Liver (tissue), 8 donors: ENCODE measurements at regions not wholly inside any gene's neighbourhood (a gene's known extent, or its start where the extent isn't known, plus 50 kb on each side); places are given as distances from the start of the nearest gene placed in this dataset.

Experiments used
- DNase-seq: peaks from one replicate; pipeline ENCODE4 v3.0.0-alpha.2; 2017; ENCODE audit warnings: low spot score
- H3K27ac ChIP-seq, 2 donors: one replicate each; pipeline ENCODE4 v1.7.0; 2013; ENCODE audit warnings: inconsistent platforms in 2 of 2, low read length in 2 of 2, control low read depth in 1 of 2, low read depth in 1 of 2, mild to moderate bottlenecking in 1 of 2
- H3K27me3 ChIP-seq, 4 donors: one replicate each; pipeline versions ENCODE4 v1.6.1 to v1.7.0; 2013; ENCODE audit warnings: low read length in 3 of 4, inconsistent platforms in 1 of 4, mild to moderate bottlenecking in 1 of 4, moderate library complexity in 1 of 4; ENCODE audit not compliant: control insufficient read depth in 4 of 4, insufficient read depth in 4 of 4
- H3K36me3 ChIP-seq, 4 donors: one replicate each; pipeline versions ENCODE4 v1.6.1 to v1.7.0; 2013; ENCODE audit warnings: low read length in 3 of 4, mild to moderate bottlenecking in 3 of 4, low read depth in 1 of 4, moderate library complexity in 1 of 4; ENCODE audit not compliant: control insufficient read depth in 4 of 4, insufficient read depth in 3 of 4
- H3K4me1 ChIP-seq, 4 donors: one replicate each; pipeline versions ENCODE4 v1.6.1 to v1.7.0; 2013; ENCODE audit warnings: low read length in 3 of 4, mild to moderate bottlenecking in 3 of 4, moderate library complexity in 1 of 4; ENCODE audit not compliant: control insufficient read depth in 4 of 4, insufficient read depth in 4 of 4
- H3K4me3 ChIP-seq, 3 donors: one replicate each; pipeline versions ENCODE4 v1.6.1 to v1.7.0; 2013; ENCODE audit warnings: low read length in 3 of 3, control low read depth in 1 of 3, low read depth in 1 of 3, mild to moderate bottlenecking in 1 of 3
- H3K9ac ChIP-seq, 2 donors: one replicate each; pipeline ENCODE4 v1.7.0; 2013; ENCODE audit warnings: low read length in 2 of 2, mild to moderate bottlenecking in 2 of 2, moderate library complexity in 2 of 2, control low read depth in 1 of 2, low read depth in 1 of 2
- H3K9me3 ChIP-seq, 4 donors: one replicate each; pipeline versions ENCODE4 v1.6.1 to v1.7.0; 2013; ENCODE audit warnings: low read length in 3 of 4; ENCODE audit not compliant: control insufficient read depth in 4 of 4
- EGR1 ChIP-seq, 2 donors: IDR thresholded peaks; 2 replicates each; pipeline ENCODE4 v1.6.1; 2016 to 2018; ENCODE audit warnings: antibody characterized with exemption in 2 of 2, low read depth in 2 of 2
- FOXA1 ChIP-seq: IDR thresholded peaks from 2 replicates; pipeline ENCODE4 v1.6.1; 2016; ENCODE audit warnings: antibody characterized with exemption
- FOXA2 ChIP-seq: IDR thresholded peaks from 2 replicates; pipeline ENCODE4 v1.6.1; 2016; ENCODE audit warnings: antibody characterized with exemption
- GABPA ChIP-seq, 2 donors: IDR thresholded peaks in 1 of 2; conservative IDR thresholded peaks in 1 of 2; 2 replicates each; pipeline ENCODE4 v1.6.1; 2016; ENCODE audit warnings: antibody characterized with exemption in 2 of 2, mild to moderate bottlenecking in 1 of 2, moderate library complexity in 1 of 2
- HNF4A ChIP-seq, 2 donors: conservative IDR thresholded peaks; 2 replicates each; pipeline ENCODE4 v1.6.1; 2016; ENCODE audit warnings: antibody characterized with exemption in 2 of 2, mild to moderate bottlenecking in 2 of 2
- HNF4G ChIP-seq: IDR thresholded peaks from 2 replicates; pipeline ENCODE4 v1.6.1; 2016; ENCODE audit warnings: antibody characterized with exemption
- JUND ChIP-seq, 2 donors: IDR thresholded peaks; 2 replicates each; pipeline ENCODE4 v1.6.1; 2016; ENCODE audit warnings: antibody characterized with exemption in 2 of 2
- NR2F2 ChIP-seq: IDR thresholded peaks from 2 replicates; pipeline ENCODE4 v1.6.1; 2016; ENCODE audit warnings: antibody characterized with exemption
- RAD21 ChIP-seq, 2 donors: IDR thresholded peaks; 2 replicates each; pipeline ENCODE4 v1.6.1; 2016; ENCODE audit warnings: antibody characterized with exemption in 2 of 2, mild to moderate bottlenecking in 2 of 2
- RXRA ChIP-seq, 2 donors: IDR thresholded peaks; 2 replicates each; pipeline ENCODE4 v1.6.1; 2017 to 2018; ENCODE audit warnings: antibody characterized with exemption in 2 of 2, mild to moderate bottlenecking in 1 of 2
- SP1 ChIP-seq: IDR thresholded peaks from 2 replicates; pipeline ENCODE4 v1.6.1; 2018; ENCODE audit warnings: antibody characterized with exemption, mild to moderate bottlenecking
- TAF1 ChIP-seq: conservative IDR thresholded peaks from 2 replicates; pipeline ENCODE4 v1.6.1; 2016; ENCODE audit warnings: antibody characterized with exemption, mild to moderate bottlenecking
- YY1 ChIP-seq: IDR thresholded peaks from 2 replicates; pipeline ENCODE4 v1.6.1; 2016; ENCODE audit warnings: antibody characterized with exemption, mild to moderate bottlenecking
- WGBS: extraction: QIAGEN DNeasy Blood & Tissue Kit; methylation state at CpG from one replicate; pipeline ENCODE4 v1.1.7; 2013; 5-methylcytosine and 5-hydroxymethylcytosine counted together
- TF ChIP-seq, protein P1 (sequence below): IDR thresholded peaks from 2 replicates; pipeline ENCODE4 v1.6.1; 2016; ENCODE audit warnings: antibody characterized with exemption
- TF ChIP-seq, protein P2 (sequence below): fragments of 150-350 bp; IDR thresholded peaks from 2 replicates; pipeline ENCODE4 v1.5.1; 2017; ENCODE audit warnings: improper control_type of control experiment, low read depth, low read length; ENCODE audit not compliant: missing input control
- TF ChIP-seq, protein P3 (sequence below): IDR thresholded peaks from 2 replicates; pipeline ENCODE4 v1.6.1; 2016; ENCODE audit warnings: antibody characterized with exemption, mild to moderate bottlenecking
- TF ChIP-seq, protein P4 (sequence below): IDR thresholded peaks from 2 replicates; pipeline ENCODE4 v1.6.1; 2016; ENCODE audit warnings: antibody characterized with exemption
- TF ChIP-seq, protein P5 (sequence below): IDR thresholded peaks from 2 replicates; pipeline ENCODE4 v1.6.1; 2016; ENCODE audit warnings: antibody characterized with exemption
- donor health status: healthy.
- donor health status: healthy.
- donor health status: healthy.
- donor health status: healthy.
- donor health status: healthy.

DNA sequence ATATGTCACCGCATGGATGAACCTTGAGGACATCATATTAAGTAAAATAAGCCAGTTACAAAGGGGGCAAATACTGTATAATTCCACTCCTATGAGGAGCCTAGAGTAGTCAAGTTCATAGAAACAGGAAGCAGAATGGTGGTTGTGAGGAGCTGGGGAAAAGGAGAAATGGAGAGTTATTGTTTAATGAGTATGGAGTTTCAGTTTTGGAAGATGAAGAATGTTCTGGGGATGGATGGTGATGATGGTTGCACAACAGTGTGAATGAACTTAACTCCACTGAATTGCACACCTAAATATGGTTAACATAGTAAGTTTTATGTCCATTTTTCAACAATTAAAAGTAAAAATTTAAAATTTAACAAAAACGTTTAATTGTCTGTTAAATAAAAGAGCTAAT is 220.9 kb upstream of the JUN start:
- DNase-seq = no peak
- TF ChIP-seq GABPA (IDR thresholded peaks at IDR 0.05 in 1 of 2, conservative IDR thresholded peaks at IDR 0.05 in 1 of 2) (no peak), HNF4A (conservative IDR thresholded peaks at IDR 0.05) (no peak), RXRA (IDR thresholded peaks at IDR 0.05) (no peak), SP1 (no peak), EGR1 (IDR thresholded peaks at IDR 0.05; ENCODE audit: low read depth in 2 of 2) (no peak), RAD21 (IDR thresholded peaks at IDR 0.05) (no peak), FOXA1 (no peak), FOXA2 (no peak), NR2F2 (no peak), HNF4G (no peak), JUND (IDR thresholded peaks at IDR 0.05) (no peak), TAF1 (no peak), YY1 (no peak)
- TF ChIP-seq, protein P1, sequence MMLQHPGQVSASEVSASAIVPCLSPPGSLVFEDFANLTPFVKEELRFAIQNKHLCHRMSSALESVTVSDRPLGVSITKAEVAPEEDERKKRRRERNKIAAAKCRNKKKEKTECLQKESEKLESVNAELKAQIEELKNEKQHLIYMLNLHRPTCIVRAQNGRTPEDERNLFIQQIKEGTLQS = no peak
- TF ChIP-seq, protein P2, sequence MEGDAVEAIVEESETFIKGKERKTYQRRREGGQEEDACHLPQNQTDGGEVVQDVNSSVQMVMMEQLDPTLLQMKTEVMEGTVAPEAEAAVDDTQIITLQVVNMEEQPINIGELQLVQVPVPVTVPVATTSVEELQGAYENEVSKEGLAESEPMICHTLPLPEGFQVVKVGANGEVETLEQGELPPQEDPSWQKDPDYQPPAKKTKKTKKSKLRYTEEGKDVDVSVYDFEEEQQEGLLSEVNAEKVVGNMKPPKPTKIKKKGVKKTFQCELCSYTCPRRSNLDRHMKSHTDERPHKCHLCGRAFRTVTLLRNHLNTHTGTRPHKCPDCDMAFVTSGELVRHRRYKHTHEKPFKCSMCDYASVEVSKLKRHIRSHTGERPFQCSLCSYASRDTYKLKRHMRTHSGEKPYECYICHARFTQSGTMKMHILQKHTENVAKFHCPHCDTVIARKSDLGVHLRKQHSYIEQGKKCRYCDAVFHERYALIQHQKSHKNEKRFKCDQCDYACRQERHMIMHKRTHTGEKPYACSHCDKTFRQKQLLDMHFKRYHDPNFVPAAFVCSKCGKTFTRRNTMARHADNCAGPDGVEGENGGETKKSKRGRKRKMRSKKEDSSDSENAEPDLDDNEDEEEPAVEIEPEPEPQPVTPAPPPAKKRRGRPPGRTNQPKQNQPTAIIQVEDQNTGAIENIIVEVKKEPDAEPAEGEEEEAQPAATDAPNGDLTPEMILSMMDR = no peak
- TF ChIP-seq, protein P3, sequence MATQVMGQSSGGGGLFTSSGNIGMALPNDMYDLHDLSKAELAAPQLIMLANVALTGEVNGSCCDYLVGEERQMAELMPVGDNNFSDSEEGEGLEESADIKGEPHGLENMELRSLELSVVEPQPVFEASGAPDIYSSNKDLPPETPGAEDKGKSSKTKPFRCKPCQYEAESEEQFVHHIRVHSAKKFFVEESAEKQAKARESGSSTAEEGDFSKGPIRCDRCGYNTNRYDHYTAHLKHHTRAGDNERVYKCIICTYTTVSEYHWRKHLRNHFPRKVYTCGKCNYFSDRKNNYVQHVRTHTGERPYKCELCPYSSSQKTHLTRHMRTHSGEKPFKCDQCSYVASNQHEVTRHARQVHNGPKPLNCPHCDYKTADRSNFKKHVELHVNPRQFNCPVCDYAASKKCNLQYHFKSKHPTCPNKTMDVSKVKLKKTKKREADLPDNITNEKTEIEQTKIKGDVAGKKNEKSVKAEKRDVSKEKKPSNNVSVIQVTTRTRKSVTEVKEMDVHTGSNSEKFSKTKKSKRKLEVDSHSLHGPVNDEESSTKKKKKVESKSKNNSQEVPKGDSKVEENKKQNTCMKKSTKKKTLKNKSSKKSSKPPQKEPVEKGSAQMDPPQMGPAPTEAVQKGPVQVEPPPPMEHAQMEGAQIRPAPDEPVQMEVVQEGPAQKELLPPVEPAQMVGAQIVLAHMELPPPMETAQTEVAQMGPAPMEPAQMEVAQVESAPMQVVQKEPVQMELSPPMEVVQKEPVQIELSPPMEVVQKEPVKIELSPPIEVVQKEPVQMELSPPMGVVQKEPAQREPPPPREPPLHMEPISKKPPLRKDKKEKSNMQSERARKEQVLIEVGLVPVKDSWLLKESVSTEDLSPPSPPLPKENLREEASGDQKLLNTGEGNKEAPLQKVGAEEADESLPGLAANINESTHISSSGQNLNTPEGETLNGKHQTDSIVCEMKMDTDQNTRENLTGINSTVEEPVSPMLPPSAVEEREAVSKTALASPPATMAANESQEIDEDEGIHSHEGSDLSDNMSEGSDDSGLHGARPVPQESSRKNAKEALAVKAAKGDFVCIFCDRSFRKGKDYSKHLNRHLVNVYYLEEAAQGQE = no peak
- TF ChIP-seq, protein P4, sequence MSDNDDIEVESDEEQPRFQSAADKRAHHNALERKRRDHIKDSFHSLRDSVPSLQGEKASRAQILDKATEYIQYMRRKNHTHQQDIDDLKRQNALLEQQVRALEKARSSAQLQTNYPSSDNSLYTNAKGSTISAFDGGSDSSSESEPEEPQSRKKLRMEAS = no peak
- TF ChIP-seq, protein P5, sequence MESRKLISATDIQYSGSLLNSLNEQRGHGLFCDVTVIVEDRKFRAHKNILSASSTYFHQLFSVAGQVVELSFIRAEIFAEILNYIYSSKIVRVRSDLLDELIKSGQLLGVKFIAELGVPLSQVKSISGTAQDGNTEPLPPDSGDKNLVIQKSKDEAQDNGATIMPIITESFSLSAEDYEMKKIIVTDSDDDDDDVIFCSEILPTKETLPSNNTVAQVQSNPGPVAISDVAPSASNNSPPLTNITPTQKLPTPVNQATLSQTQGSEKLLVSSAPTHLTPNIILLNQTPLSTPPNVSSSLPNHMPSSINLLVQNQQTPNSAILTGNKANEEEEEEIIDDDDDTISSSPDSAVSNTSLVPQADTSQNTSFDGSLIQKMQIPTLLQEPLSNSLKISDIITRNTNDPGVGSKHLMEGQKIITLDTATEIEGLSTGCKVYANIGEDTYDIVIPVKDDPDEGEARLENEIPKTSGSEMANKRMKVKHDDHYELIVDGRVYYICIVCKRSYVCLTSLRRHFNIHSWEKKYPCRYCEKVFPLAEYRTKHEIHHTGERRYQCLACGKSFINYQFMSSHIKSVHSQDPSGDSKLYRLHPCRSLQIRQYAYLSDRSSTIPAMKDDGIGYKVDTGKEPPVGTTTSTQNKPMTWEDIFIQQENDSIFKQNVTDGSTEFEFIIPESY = no peak
- no peaks in the 10 kb centered on the region for H3K27me3 ChIP-seq
- no peak overlapping the region for H3K9ac ChIP-seq
- H3K36me3 ChIP-seq = no peaks in the 10 kb centered on the region
- 88% methylated on average over 2 of the region's 2 CpGs for WGBS
- no peaks in the 10 kb centered on the region for H3K9me3 ChIP-seq
- no peak overlapping the region for H3K27ac ChIP-seq
- no peak overlapping the region for H3K4me3 ChIP-seq
- H3K4me1 ChIP-seq = no peaks in the 10 kb centered on the region
